H54 (cell line): ENCODE measurements at regions not wholly inside any gene's neighbourhood (a gene's known extent, or its start where the extent isn't known, plus 50 kb on each side); places are given as distances from the start of the nearest gene placed in this dataset.

Experiments used
- DNase-seq: peaks from one replicate; pipeline ENCODE4 v3.0.0; 2011; ENCODE audit warnings: low spot score, mixed read lengths; ENCODE audit not compliant: insufficient read length
- FAIRE-seq: peaks from 3 replicates; lab custom pipeline; 2011; peaks lifted over from hg19 to GRCh38; lab: Jason Lieb, UNC
- POLR2A ChIP-seq: IDR thresholded peaks from 2 replicates; pipeline ENCODE4 v1.6.1; 2011; ENCODE audit warnings: low read depth, mild to moderate bottlenecking, low read length

DNA sequence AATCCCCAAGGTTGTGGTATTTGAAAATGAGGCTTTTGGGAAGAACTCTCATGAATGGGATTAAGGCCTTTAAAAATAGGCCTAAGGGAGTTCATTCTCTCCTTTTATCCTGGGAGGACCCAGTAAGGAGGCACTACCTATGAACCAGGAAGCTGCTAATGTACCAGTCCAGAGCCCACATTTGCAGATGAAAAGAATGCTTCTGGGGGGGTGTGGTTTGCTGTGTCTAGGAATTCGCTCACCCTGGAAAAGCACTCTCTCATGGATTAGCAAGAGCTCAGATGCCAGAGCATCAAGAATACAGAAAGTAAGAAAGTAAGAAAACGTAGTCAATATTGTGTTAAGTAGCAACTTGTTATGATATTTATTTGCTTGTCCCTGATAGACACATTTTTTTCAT, 785.7 kb upstream of the GYPC start:
- DNase-seq (no peak), FAIRE-seq (no peak)
- no peak for TF ChIP-seq POLR2A

DNA sequence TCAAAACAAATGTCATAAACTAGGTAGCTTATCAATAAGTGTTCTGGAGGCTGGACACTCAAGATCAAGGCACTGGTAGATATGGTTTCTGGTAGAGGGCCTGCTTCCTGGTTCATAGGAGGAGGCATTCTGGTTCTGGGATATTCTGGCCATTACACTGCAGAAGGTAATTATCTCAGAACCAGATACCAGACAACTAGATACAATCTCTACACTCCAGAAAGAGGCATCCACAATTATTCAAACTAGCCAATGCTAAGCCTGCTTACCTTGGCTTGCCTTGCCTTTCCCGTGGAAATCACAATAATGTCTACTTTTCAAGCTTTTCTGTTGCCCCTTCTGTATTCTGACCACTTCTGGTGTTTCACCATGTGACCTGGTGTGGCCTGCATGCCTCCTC, 785.2 kb upstream of the GYPC start:
- FAIRE-seq = no peak
- TF ChIP-seq POLR2A = no peak
- DNase-seq = no peak

- no peak for TF ChIP-seq POLR2A
- DNase-seq (no peak), FAIRE-seq (no peak)
Measured at GRCh38 chr2:125874564-125874963, 781.4 kb upstream of the GYPC start.

DNA sequence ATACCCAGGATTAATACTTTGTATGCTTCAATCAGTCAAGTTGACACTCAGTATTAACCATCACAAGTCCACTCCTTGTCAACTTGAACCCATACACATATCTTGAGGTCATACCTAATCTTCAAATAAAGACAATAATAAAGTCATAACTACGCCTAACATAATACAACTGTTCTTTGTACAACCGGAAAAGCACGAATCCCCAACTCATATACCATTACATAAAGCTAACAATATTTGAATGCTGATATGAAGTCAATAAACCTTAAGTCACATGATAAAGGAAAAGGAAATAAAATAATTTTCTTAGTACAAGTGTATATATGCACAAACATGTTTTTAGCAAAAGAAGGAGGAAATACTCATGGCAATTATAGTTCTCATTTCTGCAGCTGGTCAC, 770.6 kb upstream of the GYPC start:
- TF ChIP-seq POLR2A = no peak
- no peak for FAIRE-seq

DNA sequence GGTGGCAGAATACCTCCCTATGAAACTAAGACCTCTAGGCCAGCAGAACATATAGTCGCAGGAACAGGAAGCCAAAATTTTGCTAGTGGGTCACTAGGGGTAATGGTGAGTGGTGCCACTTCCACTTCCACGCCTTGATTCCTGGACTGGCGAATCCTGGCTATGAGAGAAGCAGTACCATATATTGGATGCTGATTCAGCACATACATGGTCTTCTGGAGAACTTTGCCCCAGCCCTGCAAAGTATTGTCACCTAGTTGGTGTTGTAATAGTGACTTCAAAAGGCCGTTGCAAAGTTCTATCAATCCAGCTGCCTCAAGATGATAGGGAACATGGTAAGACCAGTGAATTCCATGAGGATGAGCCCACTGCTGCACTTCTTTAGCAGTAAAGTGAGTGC, 769.8 kb upstream of the GYPC start:
- DNase-seq (no peak), FAIRE-seq (no peak)
- no peak for TF ChIP-seq POLR2A

More for the DNA sequence above, 770.6 kb upstream of the GYPC start:
- DNase-seq = no peak

GRCh38 chr2:125901278-125901677, 754.7 kb upstream of the GYPC start:
- FAIRE-seq (no peak), DNase-seq (no peak)
- TF ChIP-seq POLR2A = no peak

DNA sequence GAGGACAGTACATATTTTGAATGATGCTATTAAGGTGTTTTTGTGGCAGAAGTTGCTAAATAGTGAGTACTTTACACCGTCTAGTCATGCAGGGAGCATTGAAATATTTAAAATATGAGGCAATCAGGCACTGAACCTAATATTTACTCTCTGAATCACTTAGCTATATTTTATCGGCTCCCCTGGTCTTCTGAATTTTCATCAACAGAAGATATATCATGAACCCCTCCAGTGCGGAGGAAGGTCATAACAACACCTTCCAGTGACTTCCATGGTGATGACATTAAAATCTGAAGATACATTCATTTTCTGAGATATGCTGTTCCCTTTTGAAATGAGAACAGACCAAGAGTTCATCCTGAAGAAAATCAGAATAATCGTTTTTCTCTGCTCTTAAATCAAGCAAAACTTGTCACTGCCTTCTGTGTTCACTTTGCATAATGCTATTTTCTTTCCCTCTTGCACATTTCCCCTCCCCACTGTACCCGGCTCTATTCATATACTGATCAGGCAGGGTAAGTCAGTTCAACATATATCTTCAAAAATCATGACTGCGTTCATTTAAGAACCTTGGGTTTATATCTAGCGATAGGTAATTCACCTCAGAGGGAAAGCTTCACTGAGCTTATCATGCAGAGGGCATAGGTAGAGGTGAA, 729.9 kb upstream of the GYPC start:
- no peak for TF ChIP-seq POLR2A
- no peak for FAIRE-seq

DNA sequence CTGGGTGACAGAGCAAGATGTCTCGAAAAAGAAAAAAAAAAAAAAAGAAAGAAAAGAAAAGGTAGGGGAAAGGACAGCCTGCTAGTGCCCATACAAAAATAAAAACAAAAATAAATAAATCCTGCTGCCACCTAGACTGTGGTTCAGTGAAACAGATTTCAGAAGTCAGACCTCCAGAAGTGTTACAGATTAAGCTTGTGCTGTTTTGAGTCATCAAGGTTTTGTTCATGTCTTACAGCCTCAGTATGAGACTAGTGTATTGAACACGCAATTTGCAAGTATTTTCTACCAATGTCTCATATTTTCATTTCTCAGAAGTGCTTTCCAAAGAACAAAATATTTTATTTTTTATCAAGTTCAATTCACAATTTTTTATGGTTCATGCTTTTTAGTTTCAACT, 720.4 kb upstream of the GYPC start:
- no peak for TF ChIP-seq POLR2A
- DNase-seq = no peak
- FAIRE-seq = no peak

More for the DNA sequence above, 729.9 kb upstream of the GYPC start:
- no peak for DNase-seq

DNA sequence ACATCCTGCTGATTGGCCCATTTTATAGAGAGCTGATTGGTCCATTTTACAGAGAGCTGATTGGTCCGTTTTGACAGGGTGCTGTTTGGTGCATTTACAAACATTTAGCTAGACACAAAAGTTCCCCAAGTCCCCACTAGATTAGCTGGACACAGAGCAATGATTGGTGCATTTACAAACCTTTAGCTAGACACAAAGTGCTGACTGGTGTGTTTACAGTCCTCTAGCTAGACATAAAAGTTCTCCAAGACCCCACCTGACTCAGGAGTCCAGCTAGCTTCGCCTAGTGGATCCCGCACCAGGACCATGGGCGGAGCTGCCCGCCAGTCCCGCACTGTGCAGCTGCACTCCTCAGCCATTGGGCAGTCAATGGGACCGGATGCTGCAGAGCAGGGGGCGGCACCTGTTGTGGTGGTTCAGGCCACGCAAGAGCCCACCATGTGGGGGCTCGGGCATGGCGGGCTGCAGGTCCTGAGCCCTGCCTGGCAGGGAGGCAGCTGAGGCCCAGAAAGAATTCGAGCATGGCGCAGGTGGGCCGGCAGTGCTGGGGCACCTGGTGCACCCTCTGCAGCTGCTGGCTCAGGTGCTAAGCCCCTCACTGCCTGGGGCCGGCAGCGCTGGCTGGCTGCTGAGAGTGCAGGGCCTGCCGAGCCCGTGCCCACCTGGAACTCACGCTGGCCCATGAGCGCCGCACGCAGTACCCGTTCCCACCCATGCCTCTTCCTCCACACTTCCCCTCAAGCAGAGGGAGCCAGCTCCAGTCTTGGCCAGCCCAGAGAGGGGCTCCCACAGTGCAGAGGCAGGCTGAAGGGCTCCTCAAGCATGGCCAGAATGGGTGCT, 713.2 kb upstream of the GYPC start:
- DNase-seq (no peak), FAIRE-seq (no peak)
- no peak for TF ChIP-seq POLR2A

GRCh38 chr2:125959047-125959446, 696.9 kb upstream of the GYPC start:
- TF ChIP-seq POLR2A = no peak
- DNase-seq (no peak), FAIRE-seq (no peak)

- FAIRE-seq = no peak
- no peak for TF ChIP-seq POLR2A
- no peak for DNase-seq
Measured at GRCh38 chr2:125961739-125962138, 694.2 kb upstream of the GYPC start.

- DNase-seq (no peak), FAIRE-seq (no peak)
- TF ChIP-seq POLR2A = no peak
Measured at GRCh38 chr2:125979886-125980285, 676.1 kb upstream of the GYPC start.

DNA sequence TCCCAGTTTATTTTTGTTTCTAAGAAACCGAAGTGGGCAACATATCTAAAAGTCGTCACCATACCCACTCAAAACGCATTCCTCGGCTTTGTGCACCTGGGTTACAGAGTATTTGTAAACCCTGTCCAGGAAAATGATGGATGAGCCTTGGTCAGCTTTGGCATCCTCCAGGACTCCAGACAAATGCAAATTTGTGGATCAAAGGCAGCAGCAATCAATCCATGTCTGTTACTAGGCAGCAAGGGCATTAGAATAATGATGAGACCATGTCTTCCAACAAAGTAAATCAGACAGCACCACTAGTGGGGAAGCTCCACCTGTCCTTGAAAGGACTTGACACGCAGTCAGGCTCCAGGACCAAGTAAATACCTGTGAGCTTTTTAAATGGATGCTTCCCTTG, 672.6 kb upstream of the GYPC start:
- DNase-seq = no peak
- no peak for FAIRE-seq
- no peak for TF ChIP-seq POLR2A

- TF ChIP-seq POLR2A = no peak
- FAIRE-seq (no peak), DNase-seq (no peak)
Measured at GRCh38 chr2:126029316-126029715, 626.6 kb upstream of the GYPC start.

DNA sequence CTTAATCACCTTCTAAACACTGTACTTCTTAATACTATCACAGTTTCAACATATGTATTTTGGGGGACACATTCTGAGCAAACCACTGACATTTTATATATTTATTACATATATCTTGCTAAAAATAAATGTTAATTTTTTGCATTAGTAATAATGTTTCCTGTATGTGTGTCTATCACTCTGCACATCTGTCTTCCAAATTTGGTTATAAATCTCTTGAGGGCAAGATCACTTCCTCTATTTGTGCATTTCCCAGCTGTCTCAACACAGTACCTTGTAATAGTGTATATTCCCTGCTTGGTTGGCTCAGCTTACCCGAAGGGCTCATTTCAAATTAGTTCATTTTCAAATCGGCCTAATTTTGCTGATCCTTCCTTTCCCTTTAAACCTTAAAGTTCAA, 617.1 kb upstream of the GYPC start:
- FAIRE-seq (no peak), DNase-seq (no peak)
- no peak for TF ChIP-seq POLR2A
